ENCODE measurements at regions not wholly inside any gene's neighbourhood (a gene's known extent, or its start where the extent isn't known, plus 50 kb on each side); places are given as distances from the start of the nearest gene placed in this dataset.

DNA sequence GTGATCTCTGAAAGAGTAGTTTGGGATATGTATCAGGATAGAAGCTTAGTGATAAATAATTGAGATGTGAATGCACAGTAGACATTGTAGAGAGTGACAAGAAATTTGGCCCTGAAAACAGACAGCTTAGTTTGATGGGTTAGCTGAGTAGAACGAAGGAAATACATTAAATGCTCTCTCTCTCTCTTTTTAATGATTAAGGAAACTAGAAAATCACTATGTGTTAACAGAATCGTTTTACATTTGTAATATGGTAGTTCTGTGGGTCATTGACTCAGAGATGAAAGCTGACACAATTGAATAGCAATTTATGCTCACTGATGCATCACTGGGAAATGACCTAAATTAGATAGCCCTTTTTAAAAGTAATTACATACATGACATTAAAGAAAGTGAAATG, 739.8 kb upstream of the PTPRD start:
- H3K27me3 ChIP-seq (ENCODE audit: control insufficient read depth, insufficient read depth, low read length): no peaks in the 10 kb centered on the region
- H3K4ac ChIP-seq (ENCODE audit: low read depth, low read length): no peak overlapping the region
- ATAC-seq (ENCODE audit: low read depth) (no peak), DNase-seq (no peak)
- no peak overlapping the region for H4K5ac ChIP-seq (ENCODE audit: low read depth, low read length)
- no CpG with 5 or more reads among the region's 2 CpGs for WGBS, 2 experiments (ENCODE audit: extremely low coverage in 2 of 2, insufficient read length in 1 of 2)
- no peaks in the 10 kb centered on the region for H3K4me1 ChIP-seq (ENCODE audit: control insufficient read depth, insufficient read depth, low read length)
- H3K9me3 ChIP-seq (ENCODE audit: control insufficient read depth, insufficient read depth, low read length): peaks cover 8% of the 10 kb centered on the region
- CTCF ChIA-PET: no interaction called here
- H3K9me1 ChIP-seq (ENCODE audit: insufficient read depth, low read length): no peaks in the 10 kb centered on the region
- no peaks in the 10 kb centered on the region for H3K36me3 ChIP-seq (ENCODE audit: control insufficient read depth, insufficient read depth, low read length)
- H3K23ac ChIP-seq (ENCODE audit: low read depth, low read length): no peak overlapping the region
- no peak overlapping the region for H2BK20ac ChIP-seq (ENCODE audit: low read depth, low read length)
- H2AK5ac ChIP-seq (ENCODE audit: low read depth, low read length): no peak overlapping the region
- TF ChIP-seq SMC3 (IDR thresholded peaks at IDR 0.05; ENCODE audit: low read depth, low read length) (no peak), MXI1 (IDR thresholded peaks at IDR 0.05; ENCODE audit: borderline replicate concordance, low read depth, low read length) (no peak)
- TF ChIP-seq, protein P1, sequence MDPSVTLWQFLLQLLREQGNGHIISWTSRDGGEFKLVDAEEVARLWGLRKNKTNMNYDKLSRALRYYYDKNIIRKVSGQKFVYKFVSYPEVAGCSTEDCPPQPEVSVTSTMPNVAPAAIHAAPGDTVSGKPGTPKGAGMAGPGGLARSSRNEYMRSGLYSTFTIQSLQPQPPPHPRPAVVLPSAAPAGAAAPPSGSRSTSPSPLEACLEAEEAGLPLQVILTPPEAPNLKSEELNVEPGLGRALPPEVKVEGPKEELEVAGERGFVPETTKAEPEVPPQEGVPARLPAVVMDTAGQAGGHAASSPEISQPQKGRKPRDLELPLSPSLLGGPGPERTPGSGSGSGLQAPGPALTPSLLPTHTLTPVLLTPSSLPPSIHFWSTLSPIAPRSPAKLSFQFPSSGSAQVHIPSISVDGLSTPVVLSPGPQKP (IDR thresholded peaks at IDR 0.05; ENCODE audit: borderline replicate concordance, low read depth, low read length): no peak
- no peak overlapping the region for H2AFZ ChIP-seq (replicated peaks; ENCODE audit: low read length, poor library complexity)
- H3K4me2 ChIP-seq (ENCODE audit: low read depth, low read length): no peak overlapping the region
- no peak overlapping the region for H3K9ac ChIP-seq (ENCODE audit: low read depth, low read length)
- dilution Hi-C loops (cut with HindIII; ENCODE audit: low sequenced_read_pairs, unreplicated experiment): no loop called here
- H2AK9ac ChIP-seq (replicated peaks; ENCODE audit: low read depth, low read length, poor library complexity): no peak overlapping the region
- H4K20me1 ChIP-seq (ENCODE audit: insufficient read depth, low read length): no peaks in the 10 kb centered on the region
- no peak overlapping the region for H3K56ac ChIP-seq (ENCODE audit: extremely low read depth, insufficient read depth, low read length)
- in situ Hi-C loops (cut with MboI; ENCODE audit: low sequenced_read_pairs): no loop called here
- H2BK15ac ChIP-seq (ENCODE audit: low read depth, low read length): no peak overlapping the region
- H3K18ac ChIP-seq (ENCODE audit: low read depth, low read length): no peak overlapping the region
- no peak overlapping the region for H3K14ac ChIP-seq (replicated peaks; ENCODE audit: low read depth, low read length)
- H3K79me1 ChIP-seq (ENCODE audit: low read depth in 1 of 2, low read length in 2 of 2): no peaks in the 10 kb centered on the region
- H3K27ac ChIP-seq (ENCODE audit: insufficient read depth, low read length): no peak overlapping the region
- BruUV-seq (replicated peaks): no TSS peak
- no peak overlapping the region for H4K91ac ChIP-seq (ENCODE audit: insufficient read depth, low read depth, low read length)
- H4K8ac ChIP-seq (ENCODE audit: low read depth in 2 of 2, low read length in 2 of 2): no peak overlapping the region
- intact Hi-C loops (cut with micrococcal nuclease): no loop called here
- no peak overlapping the region for H2BK5ac ChIP-seq (ENCODE audit: low read depth, low read length, poor library complexity, severe bottlenecking)
- H2BK120ac ChIP-seq (ENCODE audit: low read depth, low read length): no peak overlapping the region
- POLR2A ChIA-PET (ENCODE audit: unreplicated experiment): no interaction called here
- H3K4me3 ChIP-seq (ENCODE audit: insufficient read depth, low read depth, low read length): no peak overlapping the region

All from IMR-90 (cell line).